ENCODE measurements at regions not wholly inside any gene's neighbourhood (a gene's known extent, or its start where the extent isn't known, plus 50 kb on each side); places are given as distances from the start of the nearest gene placed in this dataset.
"Not testable (repeated sequence)": the region's sequence is repeated elsewhere in the genome, so short reads cannot be mapped to it uniquely, and the experiment has no call there.

DNA sequence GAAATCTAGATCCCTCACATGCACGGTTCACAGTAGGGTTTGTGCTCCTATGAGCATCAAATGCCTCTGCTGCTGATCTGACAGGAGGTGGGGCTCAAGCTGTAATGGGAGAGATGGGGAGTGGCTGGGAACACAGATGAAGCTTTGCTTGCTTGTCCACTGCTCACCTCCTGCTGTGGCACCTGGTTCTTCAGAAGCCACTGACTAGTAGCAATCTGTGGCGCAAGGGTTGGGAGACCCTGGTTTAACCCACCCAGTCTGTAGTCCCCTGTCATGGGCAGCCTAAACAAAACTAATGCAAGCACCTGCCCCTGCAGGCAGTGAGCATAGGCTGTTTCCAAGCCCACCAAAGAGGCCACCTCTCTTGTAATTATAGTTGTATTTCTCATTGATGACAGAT lies 116.6 kb downstream of the SHOX start:
- DNase-seq, result peak; percentile 20
- Histone ChIP-seq H3K27me3 (replicated peaks in 1 of 7) (no peaks in the 10 kb centered on the region), H3K27ac (no peak overlapping the region), H3K36me3 (no peaks in the 10 kb centered on the region), H3K4me3 (no peak overlapping the region), H3K4me1 (no peaks in the 10 kb centered on the region), H3K9me3 (peaks cover 0 to 27% (median 0%) of the 10 kb centered on the region in 8 donors)
- TF ChIP-seq POLR2AphosphoS5 (IDR thresholded peaks at IDR 0.05) (no peak), POLR2A (IDR thresholded peaks at IDR 0.05) (no peak)
- TF ChIP-seq, protein P1, sequence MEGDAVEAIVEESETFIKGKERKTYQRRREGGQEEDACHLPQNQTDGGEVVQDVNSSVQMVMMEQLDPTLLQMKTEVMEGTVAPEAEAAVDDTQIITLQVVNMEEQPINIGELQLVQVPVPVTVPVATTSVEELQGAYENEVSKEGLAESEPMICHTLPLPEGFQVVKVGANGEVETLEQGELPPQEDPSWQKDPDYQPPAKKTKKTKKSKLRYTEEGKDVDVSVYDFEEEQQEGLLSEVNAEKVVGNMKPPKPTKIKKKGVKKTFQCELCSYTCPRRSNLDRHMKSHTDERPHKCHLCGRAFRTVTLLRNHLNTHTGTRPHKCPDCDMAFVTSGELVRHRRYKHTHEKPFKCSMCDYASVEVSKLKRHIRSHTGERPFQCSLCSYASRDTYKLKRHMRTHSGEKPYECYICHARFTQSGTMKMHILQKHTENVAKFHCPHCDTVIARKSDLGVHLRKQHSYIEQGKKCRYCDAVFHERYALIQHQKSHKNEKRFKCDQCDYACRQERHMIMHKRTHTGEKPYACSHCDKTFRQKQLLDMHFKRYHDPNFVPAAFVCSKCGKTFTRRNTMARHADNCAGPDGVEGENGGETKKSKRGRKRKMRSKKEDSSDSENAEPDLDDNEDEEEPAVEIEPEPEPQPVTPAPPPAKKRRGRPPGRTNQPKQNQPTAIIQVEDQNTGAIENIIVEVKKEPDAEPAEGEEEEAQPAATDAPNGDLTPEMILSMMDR (IDR thresholded peaks at IDR 0.05 in 8 of 11, conservative IDR thresholded peaks at IDR 0.05 in 3 of 11), result no peak
- 80 to 100% (median 86%) methylated on average over 2 of the region's 2 CpGs for WGBS, 5 donors
- intact Hi-C loops (cut with DNase I; ENCODE audit: low total_unique reads), result no loop called here

DNA sequence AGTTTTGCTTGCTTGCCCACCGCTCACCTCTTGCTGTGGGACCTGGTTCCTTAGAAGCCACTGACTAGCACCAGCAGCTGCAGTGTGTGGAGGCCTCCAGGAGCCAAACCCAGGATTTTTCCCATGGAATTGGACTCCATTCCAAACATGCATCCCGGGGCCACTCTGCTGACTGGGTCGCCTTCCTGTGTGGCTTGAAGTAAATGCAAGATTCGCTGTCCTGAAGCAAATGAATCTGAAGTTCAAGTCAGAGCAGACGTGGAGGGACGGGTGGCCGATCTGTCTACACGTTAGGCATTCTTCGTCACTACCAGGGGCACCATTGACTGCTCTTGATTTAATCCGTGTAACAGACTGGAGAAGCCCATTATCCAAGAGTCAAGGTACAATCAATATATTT lies 109.0 kb downstream of the SHOX start:
- H3K4me3 ChIP-seq, result no peak overlapping the region
- H3K36me3 ChIP-seq, result no peaks in the 10 kb centered on the region
- intact Hi-C loops (cut with DNase I; ENCODE audit: low total_unique reads), result no loop called here
- no peaks in the 10 kb centered on the region for H3K27me3 ChIP-seq (replicated peaks in 1 of 7)
- WGBS, 5 donors, result 70 to 84% (median 79%) methylated on average over 8 to 10 of the region's 10 CpGs
- DNase-seq, result no peak
- H3K27ac ChIP-seq, result no peak overlapping the region
- no peak for TF ChIP-seq POLR2AphosphoS5 (IDR thresholded peaks at IDR 0.05)
- no peak for TF ChIP-seq POLR2A (IDR thresholded peaks at IDR 0.05)
- TF ChIP-seq, protein P1 (IDR thresholded peaks at IDR 0.05 in 8 of 11, conservative IDR thresholded peaks at IDR 0.05 in 3 of 11), result no peak
- no peaks in the 10 kb centered on the region for H3K4me1 ChIP-seq
- H3K9me3 ChIP-seq, result peaks cover 0 to 34% (median 3%) of the 10 kb centered on the region in 8 donors

DNA sequence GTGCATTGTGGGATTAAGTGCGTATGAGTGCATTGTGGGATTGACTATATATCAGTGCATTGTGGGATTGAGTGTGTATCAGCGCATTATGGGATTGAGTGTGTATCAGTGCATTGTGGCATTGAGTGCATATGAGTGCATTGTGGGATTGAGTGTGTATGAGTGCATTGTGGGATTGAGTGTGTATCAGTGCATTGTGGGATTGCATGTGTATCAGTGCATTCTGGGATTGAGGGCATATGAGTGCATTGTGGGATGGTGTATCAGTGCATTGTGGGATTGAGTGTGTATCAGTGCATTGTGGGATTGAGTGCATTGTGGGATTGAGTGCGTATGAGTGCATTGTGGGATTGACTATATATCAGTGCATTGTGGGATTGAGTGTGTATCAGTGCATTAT lies 106.4 kb downstream of the SHOX start:
- H3K27ac ChIP-seq; H3K36me3 ChIP-seq; intact Hi-C loops (cut with DNase I; ENCODE audit: low total_unique reads); DNase-seq; H3K27me3 ChIP-seq (replicated peaks in 1 of 7); H3K4me3 ChIP-seq; H3K4me1 ChIP-seq: not testable (repeated sequence)
- peaks cover 0 to 33% (median 3%) of the 10 kb centered on the region in 8 donors for H3K9me3 ChIP-seq
- WGBS, 5 donors, result 79 to 96% (median 85%) methylated on average over 3 of the region's 3 CpGs

- 52 to 62% (median 57%) methylated on average over 14 to 17 of the region's 17 CpGs for WGBS, 5 donors
- intact Hi-C loops (cut with DNase I; ENCODE audit: low total_unique reads), result no loop called here
- Histone ChIP-seq H3K36me3 (no peaks in the 10 kb centered on the region), H3K4me1 (no peaks in the 10 kb centered on the region), H3K27ac (no peak overlapping the region), H3K4me3 (no peak overlapping the region), H3K9me3 (peaks cover 0 to 20% (median 0%) of the 10 kb centered on the region in 8 donors), H3K27me3 (replicated peaks in 1 of 7) (no peaks in the 10 kb centered on the region)
- no peak for DNase-seq
- TF ChIP-seq, protein P1 (IDR thresholded peaks at IDR 0.05 in 8 of 11, conservative IDR thresholded peaks at IDR 0.05 in 3 of 11), result no peak
- TF ChIP-seq POLR2AphosphoS5 (IDR thresholded peaks at IDR 0.05) (no peak), POLR2A (IDR thresholded peaks at IDR 0.05) (no peak)
Observed at GRCh38 chrX:734362-734761, 103.8 kb downstream of the SHOX start.

GRCh38 chrX:733961-734360 lies 103.4 kb downstream of the SHOX start:
- WGBS, 5 donors, result 82 to 87% (median 85%) methylated on average over 9 of the region's 9 CpGs
- TF ChIP-seq POLR2A (IDR thresholded peaks at IDR 0.05) (no peak), POLR2AphosphoS5 (IDR thresholded peaks at IDR 0.05) (no peak)
- TF ChIP-seq, protein P1 (IDR thresholded peaks at IDR 0.05 in 8 of 11, conservative IDR thresholded peaks at IDR 0.05 in 3 of 11), result no peak
- Histone ChIP-seq H3K27ac (no peak overlapping the region), H3K9me3 (peaks cover 0 to 20% (median 0%) of the 10 kb centered on the region in 8 donors), H3K27me3 (replicated peaks in 1 of 7) (no peaks in the 10 kb centered on the region), H3K36me3 (no peaks in the 10 kb centered on the region), H3K4me3 (no peak overlapping the region), H3K4me1 (no peaks in the 10 kb centered on the region)
- no peak for DNase-seq
- intact Hi-C loops (cut with DNase I; ENCODE audit: low total_unique reads), result no loop called here
